IPS DF 6.9 (cell line): ENCODE measurements at regions not wholly inside any gene's neighbourhood (a gene's known extent, or its start where the extent isn't known, plus 50 kb on each side); places are given as distances from the start of the nearest gene placed in this dataset.
A peak's percentile ranks its signal among the peaks of the same experiment; 100 is the strongest.

ENCODE experiments used
- DNase-seq: peaks from one replicate; pipeline ENCODE4 v3.0.0-alpha.2; 2013; ENCODE audit warnings: low read depth, low spot score
- H3K27ac ChIP-seq: one replicate; pipeline ENCODE4 v1.5.1; 2013; ENCODE audit warnings: low read length, control low read depth
- H3K27me3 ChIP-seq: 2 replicates; pipeline ENCODE4 v1.6.1; 2013; ENCODE audit warnings: mild to moderate bottlenecking, low read length; ENCODE audit not compliant: control insufficient read depth, insufficient read depth
- H3K36me3 ChIP-seq: 2 replicates; pipeline ENCODE4 v1.6.1; 2013; ENCODE audit warnings: low read length; ENCODE audit not compliant: control insufficient read depth, insufficient read depth
- H3K4me1 ChIP-seq: 2 replicates; pipeline ENCODE4 v1.6.1; 2013; ENCODE audit warnings: low read length; ENCODE audit not compliant: control insufficient read depth, insufficient read depth
- H3K4me3 ChIP-seq: 2 replicates; pipeline ENCODE4 v1.5.1; 2013; ENCODE audit warnings: mild to moderate bottlenecking, low read length
- H3K9me3 ChIP-seq: 2 replicates; pipeline ENCODE4 v1.6.1; 2013; ENCODE audit warnings: low read length, inconsistent platforms; ENCODE audit not compliant: control insufficient read depth, insufficient read depth
- WGBS: extraction: QIAGEN DNeasy Blood & Tissue Kit; methylation state at CpG from one replicate; pipeline ENCODE4 v1.1.7; 2013; ENCODE audit warnings: mixed read lengths, missing lambda C conversion rate; ENCODE audit not compliant: insufficient read length, insufficient coverage; 5-methylcytosine and 5-hydroxymethylcytosine counted together

DNA sequence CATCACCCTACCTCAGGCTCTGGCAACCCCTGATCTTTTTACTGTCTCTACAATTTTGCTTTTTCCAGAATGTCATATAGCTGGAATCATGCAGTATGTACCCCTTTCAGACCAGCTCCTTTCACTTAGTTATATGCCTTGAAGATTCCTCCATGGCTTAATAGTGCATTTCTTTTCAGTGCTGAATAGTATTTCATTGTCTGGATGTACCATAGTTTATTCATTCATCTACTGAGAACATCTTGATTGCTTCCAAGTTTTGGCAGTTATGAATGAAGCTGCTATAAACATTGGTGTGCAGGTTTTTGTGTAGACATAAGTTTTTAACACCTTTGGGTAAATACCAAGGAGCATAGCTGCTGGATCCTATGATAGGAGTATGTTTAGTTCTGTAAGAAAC is 50.8 kb upstream of the ANP32A start:
- H3K27me3 ChIP-seq = no peaks in the 10 kb centered on the region
- H3K4me3 ChIP-seq = no peak overlapping the region
- no peaks in the 10 kb centered on the region for H3K9me3 ChIP-seq
- H3K27ac ChIP-seq = no peak overlapping the region
- DNase-seq = no peak
- no peaks in the 10 kb centered on the region for H3K36me3 ChIP-seq
- no peaks in the 10 kb centered on the region for H3K4me1 ChIP-seq

DNA sequence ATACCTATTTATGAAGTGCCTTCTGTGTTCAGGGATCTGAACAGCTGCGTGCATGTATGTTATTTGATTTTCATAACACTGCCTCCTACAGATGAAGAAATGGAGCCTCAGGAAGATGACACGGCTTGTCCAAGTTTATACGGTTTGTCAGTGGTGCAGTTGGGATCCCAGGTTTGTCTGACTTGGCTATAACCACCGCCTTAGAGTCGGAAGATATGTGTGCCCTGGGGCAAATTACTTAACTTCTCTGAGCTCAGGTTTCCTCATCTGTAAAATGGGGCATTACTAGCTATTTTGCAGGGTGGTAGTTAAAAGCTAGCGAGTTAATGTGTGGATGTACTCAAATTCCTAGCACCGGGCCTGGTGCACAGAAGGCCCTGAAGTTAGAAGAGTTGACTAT is 54.1 kb upstream of the ANP32A start:
- H3K36me3 ChIP-seq = no peaks in the 10 kb centered on the region
- no peaks in the 10 kb centered on the region for H3K4me1 ChIP-seq
- DNase-seq = no peak
- no CpG with 5 or more reads among the region's 7 CpGs for WGBS
- no peak overlapping the region for H3K27ac ChIP-seq
- no peaks in the 10 kb centered on the region for H3K9me3 ChIP-seq
- H3K27me3 ChIP-seq = no peaks in the 10 kb centered on the region
- no peak overlapping the region for H3K4me3 ChIP-seq

DNA sequence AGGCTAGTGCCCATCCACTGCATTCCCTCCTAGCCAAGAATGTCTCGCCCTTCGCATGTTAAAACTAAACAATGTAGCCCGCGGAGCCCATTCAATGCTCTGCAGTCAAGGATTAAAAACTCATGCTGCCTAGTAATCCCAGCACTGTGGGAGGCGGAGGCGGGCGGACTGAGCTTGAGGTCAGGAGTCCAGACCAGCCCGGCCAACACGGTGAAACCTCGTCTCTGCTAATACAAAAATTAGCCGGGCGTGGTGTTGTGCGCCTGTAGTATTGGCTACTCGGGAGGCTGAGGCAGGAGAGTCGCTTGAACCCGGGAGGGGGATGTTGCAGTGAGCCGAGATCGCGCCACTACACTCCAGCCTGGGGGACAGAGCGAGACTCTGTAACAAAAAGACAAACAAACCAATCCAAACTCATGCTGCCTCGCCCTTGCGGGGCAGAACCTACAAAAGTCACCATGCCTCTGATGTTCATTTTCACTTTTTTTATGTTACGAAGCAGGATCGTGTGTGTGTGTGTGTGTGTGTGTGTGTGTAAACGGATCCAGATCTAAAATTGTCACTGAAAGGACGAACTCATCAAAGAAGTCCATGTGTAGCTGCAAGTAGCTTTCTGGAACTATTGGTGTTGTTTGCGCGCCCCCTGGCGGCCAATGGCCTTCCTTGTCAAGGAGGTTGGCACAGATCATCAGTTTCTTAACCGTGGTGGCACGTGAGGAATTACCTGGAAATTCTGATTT is 54.8 kb upstream of the SPESP1 start:
- no peaks in the 10 kb centered on the region for H3K36me3 ChIP-seq
- no peaks in the 10 kb centered on the region for H3K27me3 ChIP-seq
- H3K4me1 ChIP-seq = no peaks in the 10 kb centered on the region
- no peak overlapping the region for H3K27ac ChIP-seq
- no CpG with 5 or more reads among the region's 31 CpGs for WGBS
- peak overlapping the region; percentile 39; the same call in 1 of the 2 replicates for H3K4me3 ChIP-seq
- no peaks in the 10 kb centered on the region for H3K9me3 ChIP-seq
- DNase-seq = peak; percentile 85

- no peak overlapping the region for H3K27ac ChIP-seq
- H3K9me3 ChIP-seq = no peaks in the 10 kb centered on the region
- no peaks in the 10 kb centered on the region for H3K4me1 ChIP-seq
- no peaks in the 10 kb centered on the region for H3K36me3 ChIP-seq
- no peak overlapping the region for H3K4me3 ChIP-seq
- 100% methylated on average over 1 of the region's 5 CpGs for WGBS
- DNase-seq = no peak
- H3K27me3 ChIP-seq = no peaks in the 10 kb centered on the region
Observed at GRCh38 chr15:68877626-68878025, 52.7 kb upstream of the SPESP1 start.

DNA sequence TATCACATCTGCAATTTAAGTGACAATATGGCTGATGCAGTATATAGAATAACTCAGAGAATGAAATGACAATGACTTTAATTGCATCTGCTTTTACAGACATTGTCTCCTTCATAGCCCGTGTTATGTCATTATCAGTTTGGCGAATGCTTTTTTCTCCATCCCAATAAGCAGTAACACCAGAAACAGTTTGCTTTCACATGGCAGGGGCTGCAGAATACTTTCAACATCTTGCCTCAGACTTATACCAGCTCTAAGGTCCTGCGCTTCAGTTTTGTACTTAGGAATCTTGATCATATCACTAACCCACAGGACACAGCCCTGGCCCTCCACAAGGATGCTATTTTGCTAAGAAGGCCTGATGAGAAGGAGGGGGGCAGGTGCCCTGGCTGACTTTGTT is 49.9 kb upstream of the SPESP1 start:
- H3K27ac ChIP-seq = no peak overlapping the region
- no peaks in the 10 kb centered on the region for H3K4me1 ChIP-seq
- no peaks in the 10 kb centered on the region for H3K36me3 ChIP-seq
- no CpG with 5 or more reads among the region's 3 CpGs for WGBS
- no peak for DNase-seq
- H3K4me3 ChIP-seq = no peak overlapping the region
- no peaks in the 10 kb centered on the region for H3K27me3 ChIP-seq
- H3K9me3 ChIP-seq = no peaks in the 10 kb centered on the region
